Caco-2 (cell line): ENCODE measurements at regions not wholly inside any gene's neighbourhood (a gene's known extent, or its start where the extent isn't known, plus 50 kb on each side); places are given as distances from the start of the nearest gene placed in this dataset.
A peak's percentile ranks its signal among the peaks of the same experiment; 100 is the strongest.
"Not testable (repeated sequence)": the region's sequence is repeated elsewhere in the genome, so short reads cannot be mapped to it uniquely, and the experiment has no call there.

Experiments
- BruUV-seq: library from RNA; stranded (reverse); fragments of 400-500 nt; replicated peaks from 2 replicates; lab custom pipeline; 2021; lab: Mats Ljungman, UMichigan
- CTCF ChIA-PET: fragments of 300-600 bp; sonication (Branson Sonifier 250); formaldehyde crosslinking; loops from one replicate; lab custom pipeline; 2022; ENCODE audit warnings: antibody characterized with exemption; lab: Charles Lee
- POLR2A ChIA-PET: fragments of 300-600 bp; sonication (Branson Sonifier 250); formaldehyde crosslinking; loops from one replicate; lab custom pipeline; 2022; ENCODE audit warnings: antibody characterized with exemption; lab: Charles Lee
- DNase-seq, 2 experiments: peaks; one replicate each; pipeline versions ENCODE4 v3.0.0 to v3.0.0-alpha.2; 2020 to 2022
- H3K27me3 ChIP-seq: replicated peaks from 2 replicates; pipeline ENCODE4 v1.6.0; 2011; ENCODE audit warnings: low read length; ENCODE audit not compliant: control insufficient read depth, insufficient read depth
- H3K36me3 ChIP-seq: 2 replicates; pipeline ENCODE4 v1.5.1; 2011; ENCODE audit warnings: low read length; ENCODE audit not compliant: control insufficient read depth, insufficient read depth
- H3K4me1 ChIP-seq: fragments of 250-450 bp; sonication (Bioruptor Pico); 2 replicates; pipeline ENCODE4 v1.5.1; 2020; ENCODE audit warnings: mild to moderate bottlenecking
- H3K4me3 ChIP-seq: 2 replicates; pipeline ENCODE4 v1.5.1; 2011; ENCODE audit warnings: low read depth, mild to moderate bottlenecking, control low read depth, low read length
- H3K9me3 ChIP-seq: fragments of 250-450 bp; sonication (Bioruptor Pico); 2 replicates; pipeline ENCODE4 v1.5.1; 2020; ENCODE audit warnings: mild to moderate bottlenecking, moderate library complexity
- H3K27ac Mint-ChIP-seq: one replicate; pipeline ENCODE4 v1.8.0; 2022; ENCODE audit warnings: mixed read lengths; ENCODE audit not compliant: unreplicated experiment
- H3K27me3 Mint-ChIP-seq: one replicate; pipeline ENCODE4 v1.8.0; 2022; ENCODE audit warnings: mixed read lengths; ENCODE audit not compliant: insufficient read depth, unreplicated experiment
- H3K36me3 Mint-ChIP-seq: one replicate; pipeline ENCODE4 v1.8.0; 2022; ENCODE audit warnings: mild to moderate bottlenecking, mixed read lengths; ENCODE audit not compliant: insufficient read depth, unreplicated experiment
- H3K4me1 Mint-ChIP-seq: one replicate; pipeline ENCODE4 v1.8.0; 2022; ENCODE audit warnings: low read depth, mixed read lengths; ENCODE audit not compliant: unreplicated experiment
- H3K4me3 Mint-ChIP-seq: one replicate; pipeline ENCODE4 v1.8.0; 2022; ENCODE audit warnings: mild to moderate bottlenecking, moderate library complexity, mixed read lengths; ENCODE audit not compliant: unreplicated experiment
- H3K9me3 Mint-ChIP-seq: one replicate; pipeline ENCODE4 v1.8.0; 2022; ENCODE audit warnings: mixed read lengths; ENCODE audit not compliant: unreplicated experiment
- CTCF ChIP-seq, 2 experiments: fragments of 200-600 bp in 1 of 2; IDR thresholded peaks; 1 replicate in 1 of 2; 2 replicates in 1 of 2; pipeline versions ENCODE4 v1.5.1 to v1.8.0; 2011 to 2022; ENCODE audit warnings: antibody characterized with exemption in 1 of 2, control low read depth in 1 of 2, inconsistent platforms in 1 of 2, low read depth in 1 of 2, low read length in 1 of 2, mild to moderate bottlenecking in 1 of 2, moderate library complexity in 1 of 2; ENCODE audit not compliant: insufficient read depth in 1 of 2, severe bottlenecking in 1 of 2, unreplicated experiment in 1 of 2
- intact Hi-C: fragments of 100-400 bp; cut with micrococcal nuclease; formaldehyde crosslinking; loops from one replicate; pipeline ENCODE4 v1.10.0; 2022; ENCODE audit not compliant: unreplicated experiment

GRCh38 chr13:82480415-82480814, 1401.9 kb downstream of the SLITRK1 start:
- Mint-ChIP-seq H3K4me1 (peaks cover 12% of the 10 kb centered on the region), H3K27ac (no peak overlapping the region), H3K27me3 (no peaks in the 10 kb centered on the region), H3K36me3 (no peaks in the 10 kb centered on the region), H3K9me3 (no peaks in the 10 kb centered on the region), H3K4me3 (no peak overlapping the region)
- no peaks in the 10 kb centered on the region for H3K9me3 ChIP-seq
- CTCF ChIA-PET: no interaction called here
- H3K36me3 ChIP-seq: no peaks in the 10 kb centered on the region
- H3K27me3 ChIP-seq: no peaks in the 10 kb centered on the region
- POLR2A ChIA-PET: no interaction called here
- peaks cover 16% of the 10 kb centered on the region; the same call in 1 of the 2 replicates for H3K4me1 ChIP-seq
- TF ChIP-seq CTCF (IDR thresholded peaks at IDR 0.05; ENCODE audit: insufficient read depth in 1 of 2, low read depth in 1 of 2, low read length in 1 of 2, severe bottlenecking in 1 of 2, unreplicated experiment in 1 of 2): peak in 1 of 2 experiments; percentile 11
- H3K4me3 ChIP-seq: no peak overlapping the region
- BruUV-seq: no TSS peak
- DNase-seq: no peak
- intact Hi-C loops: no loop called here

GRCh38 chr13:82477436-82477835, 1404.8 kb downstream of the SLITRK1 start:
- H3K27me3 Mint-ChIP-seq: peaks cover 3% of the 10 kb centered on the region
- no peaks in the 10 kb centered on the region for H3K36me3 Mint-ChIP-seq
- peak in 1 of 2 experiments; percentile 18 for DNase-seq
- peak overlapping the region; percentile 12 for H3K4me3 Mint-ChIP-seq
- H3K4me1 ChIP-seq: peaks cover 16% of the 10 kb centered on the region; the same call in 1 of the 2 replicates
- no TSS peak for BruUV-seq
- no peak overlapping the region for H3K4me3 ChIP-seq
- no peaks in the 10 kb centered on the region for H3K27me3 ChIP-seq
- ChIA-PET CTCF (no interaction called here), POLR2A (no interaction called here)
- intact Hi-C loops: no loop called here
- peaks cover 12% of the 10 kb centered on the region for H3K4me1 Mint-ChIP-seq
- no peak for TF ChIP-seq CTCF (IDR thresholded peaks at IDR 0.05; ENCODE audit: insufficient read depth in 1 of 2, low read depth in 1 of 2, low read length in 1 of 2, severe bottlenecking in 1 of 2, unreplicated experiment in 1 of 2)
- no peaks in the 10 kb centered on the region for H3K9me3 ChIP-seq
- H3K36me3 ChIP-seq: no peaks in the 10 kb centered on the region
- H3K9me3 Mint-ChIP-seq: no peaks in the 10 kb centered on the region
- no peak overlapping the region for H3K27ac Mint-ChIP-seq

- no TSS peak for BruUV-seq
- DNase-seq: no peak
- intact Hi-C loops: no loop called here
- no peak overlapping the region for H3K4me3 Mint-ChIP-seq
- Histone ChIP-seq H3K27me3 (no peaks in the 10 kb centered on the region), H3K4me1 (no peaks in the 10 kb centered on the region), H3K36me3 (no peaks in the 10 kb centered on the region), H3K4me3 (no peak overlapping the region), H3K9me3 (no peaks in the 10 kb centered on the region)
- ChIA-PET POLR2A (no interaction called here), CTCF (no interaction called here)
- no peaks in the 10 kb centered on the region for H3K4me1 Mint-ChIP-seq
- no peaks in the 10 kb centered on the region for H3K36me3 Mint-ChIP-seq
- H3K27ac Mint-ChIP-seq: no peak overlapping the region
- no peaks in the 10 kb centered on the region for H3K27me3 Mint-ChIP-seq
- H3K9me3 Mint-ChIP-seq: no peaks in the 10 kb centered on the region
- no peak for TF ChIP-seq CTCF (IDR thresholded peaks at IDR 0.05; ENCODE audit: insufficient read depth in 1 of 2, low read depth in 1 of 2, low read length in 1 of 2, severe bottlenecking in 1 of 2, unreplicated experiment in 1 of 2)
Measured at GRCh38 chr13:82467626-82468025, 1414.6 kb downstream of the SLITRK1 start.

GRCh38 chr13:82459575-82459974, 1422.7 kb downstream of the SLITRK1 start:
- BruUV-seq, POLR2A ChIA-PET, H3K36me3 Mint-ChIP-seq, intact Hi-C loops, H3K9me3 Mint-ChIP-seq, H3K27me3 ChIP-seq, H3K4me3 Mint-ChIP-seq, H3K36me3 ChIP-seq, H3K4me1 ChIP-seq, H3K4me3 ChIP-seq, H3K27ac Mint-ChIP-seq, H3K9me3 ChIP-seq, CTCF ChIA-PET, DNase-seq, H3K27me3 Mint-ChIP-seq, H3K4me1 Mint-ChIP-seq: not testable (repeated sequence)
